ENCODE measurements at regions not wholly inside any gene's neighbourhood (a gene's known extent, or its start where the extent isn't known, plus 50 kb on each side); places are given as distances from the start of the nearest gene placed in this dataset.

DNA sequence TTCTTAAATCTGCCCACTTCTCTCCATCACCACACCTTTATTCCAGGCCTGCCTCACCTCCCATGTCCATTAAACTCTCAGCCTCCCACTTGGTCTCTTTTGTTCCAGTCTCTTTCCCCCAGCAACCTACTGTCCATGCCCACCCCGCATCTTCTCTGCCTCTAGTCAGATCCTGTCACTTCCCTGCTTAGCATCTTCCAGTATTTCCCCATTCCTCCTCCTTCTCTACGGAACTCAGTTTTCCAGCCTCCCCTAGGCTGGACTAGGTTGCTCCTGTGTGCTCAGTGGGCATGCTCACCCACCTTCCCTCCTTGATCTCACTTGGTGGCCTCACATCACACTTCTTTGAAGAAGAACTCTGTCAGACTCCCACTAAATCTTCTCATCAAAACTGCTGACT lies 179.8 kb downstream of the BAMBI start:
- no peaks in the 10 kb centered on the region for H3K9me3 Mint-ChIP-seq
- no peak overlapping the region for H3K4me3 Mint-ChIP-seq

DNA sequence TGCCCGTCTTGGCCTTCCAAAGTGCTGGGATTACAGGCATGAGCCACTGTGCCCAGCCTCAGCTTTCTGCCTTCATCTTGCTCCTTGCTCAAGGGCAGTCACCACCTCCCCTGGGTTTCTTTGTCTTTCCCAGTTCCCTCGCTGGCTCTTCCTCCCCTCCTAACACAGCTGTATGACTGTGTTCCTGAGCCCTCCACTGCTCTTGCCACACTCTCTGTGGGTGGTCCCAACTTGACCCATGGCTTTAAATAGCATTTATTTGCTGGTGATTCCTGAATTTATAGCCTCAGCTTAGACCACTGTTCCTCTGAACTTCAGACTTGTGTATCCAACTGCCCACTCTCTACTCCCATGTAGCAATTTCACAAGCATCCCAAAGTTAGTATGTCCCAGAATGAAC lies 181.3 kb downstream of the BAMBI start:
- Mint-ChIP-seq H3K4me3 (no peak overlapping the region), H3K27ac (no peak overlapping the region), H3K27me3 (ENCODE audit: low read depth) (peaks cover 15% of the 10 kb centered on the region), H3K36me3 (ENCODE audit: low read depth) (no peaks in the 10 kb centered on the region), H3K4me1 (ENCODE audit: low read depth) (no peaks in the 10 kb centered on the region), H3K9me3 (no peaks in the 10 kb centered on the region)
- intact Hi-C loops (cut with micrococcal nuclease), result no loop called here
- no peak for DNase-seq
- CTCF ChIA-PET, result no interaction called here

More for the DNA sequence above, 179.8 kb downstream of the BAMBI start:
- no peaks in the 10 kb centered on the region for H3K4me1 Mint-ChIP-seq (ENCODE audit: low read depth)
- no peak for DNase-seq
- intact Hi-C loops (cut with micrococcal nuclease), result no loop called here
- H3K27me3 Mint-ChIP-seq (ENCODE audit: low read depth), result peaks cover 16% of the 10 kb centered on the region
- CTCF ChIA-PET, result no interaction called here
- no peaks in the 10 kb centered on the region for H3K36me3 Mint-ChIP-seq (ENCODE audit: low read depth)
- no peak overlapping the region for H3K27ac Mint-ChIP-seq

DNA sequence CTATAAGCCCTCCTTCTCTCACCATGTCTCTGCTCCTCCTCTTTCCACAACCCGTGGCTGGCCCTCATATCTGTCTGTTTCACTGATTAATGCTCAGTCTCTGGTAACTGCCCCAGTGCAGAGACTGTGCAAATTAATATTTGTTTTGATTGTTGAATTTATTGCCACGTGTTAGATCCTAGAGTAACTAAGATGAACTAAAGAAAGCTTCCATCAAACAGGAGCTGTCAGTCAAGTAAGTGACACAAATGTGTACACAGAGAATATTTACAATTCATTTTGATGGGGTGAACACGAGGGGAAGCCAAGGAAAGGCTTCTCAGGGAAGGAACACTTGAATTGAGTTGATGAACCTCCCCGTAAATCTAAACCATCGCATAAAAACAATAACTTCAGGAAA lies 182.5 kb downstream of the BAMBI start:
- CTCF ChIA-PET, result interaction anchor here (0.6 kb wide), 1 partner anchor 9 kb away, joined by 3 read pairs; no protein-coding TSS in a partner anchor
- no peak overlapping the region for H3K27ac Mint-ChIP-seq
- intact Hi-C loops (cut with micrococcal nuclease), result no loop called here
- H3K27me3 Mint-ChIP-seq (ENCODE audit: low read depth), result peaks cover 15% of the 10 kb centered on the region
- H3K9me3 Mint-ChIP-seq, result no peaks in the 10 kb centered on the region
- no peaks in the 10 kb centered on the region for H3K4me1 Mint-ChIP-seq (ENCODE audit: low read depth)
- DNase-seq, result no peak
- no peaks in the 10 kb centered on the region for H3K36me3 Mint-ChIP-seq (ENCODE audit: low read depth)
- H3K4me3 Mint-ChIP-seq, result no peak overlapping the region

DNA sequence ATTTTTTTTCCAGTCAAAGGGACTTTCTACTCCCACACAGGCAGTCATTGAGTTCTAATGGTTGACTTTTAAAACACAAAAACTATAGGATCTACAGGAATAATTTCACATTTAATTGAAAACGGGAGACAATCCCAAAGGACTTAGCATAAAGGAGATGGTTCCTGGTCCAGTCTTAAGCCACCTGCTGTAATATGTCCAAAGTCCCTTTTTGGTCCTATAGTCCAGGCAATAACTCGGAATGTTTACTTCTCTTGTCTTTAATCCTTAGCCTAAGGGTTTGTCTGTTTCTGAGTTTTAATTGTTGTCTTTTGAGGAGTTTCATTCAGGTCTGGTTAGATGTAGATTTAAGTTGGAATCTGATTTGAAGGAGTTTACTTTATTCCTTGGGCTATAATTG lies 184.9 kb downstream of the BAMBI start:
- H3K27me3 Mint-ChIP-seq (ENCODE audit: low read depth), result peaks cover 18% of the 10 kb centered on the region
- H3K27ac Mint-ChIP-seq, result no peak overlapping the region
- H3K4me3 Mint-ChIP-seq, result no peak overlapping the region
- H3K36me3 Mint-ChIP-seq (ENCODE audit: low read depth), result no peaks in the 10 kb centered on the region
- H3K4me1 Mint-ChIP-seq (ENCODE audit: low read depth), result no peaks in the 10 kb centered on the region
- DNase-seq, result no peak
- H3K9me3 Mint-ChIP-seq, result no peaks in the 10 kb centered on the region
- CTCF ChIA-PET, result no interaction called here
- intact Hi-C loops (cut with micrococcal nuclease), result no loop called here

DNA sequence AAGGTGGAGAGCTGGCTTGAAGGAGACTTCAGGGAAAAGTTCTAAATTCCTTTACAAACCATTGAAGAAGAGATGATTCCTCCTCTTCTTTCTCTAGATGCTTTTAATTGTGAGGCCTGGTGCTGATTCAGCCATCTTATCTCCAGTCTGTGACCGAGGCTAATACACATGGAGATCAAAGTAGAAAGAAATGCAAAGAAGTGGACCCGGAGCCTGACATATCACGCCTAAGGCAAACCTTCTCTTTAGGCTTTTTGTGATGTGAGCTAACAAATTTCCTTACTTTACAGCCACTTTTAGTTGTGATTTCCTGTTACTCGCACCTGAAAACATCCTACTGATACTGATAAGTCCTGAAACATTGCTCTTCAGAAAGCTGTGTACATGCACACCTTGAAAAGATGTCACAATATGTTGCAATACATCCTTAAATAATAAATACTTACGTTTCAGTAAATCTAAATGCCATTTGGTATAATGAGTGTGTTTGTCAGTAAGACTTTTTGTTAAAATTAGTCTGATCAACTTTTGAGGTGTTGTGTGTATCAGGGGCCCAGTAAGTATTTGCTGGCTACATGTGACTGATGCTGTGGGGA lies 192.4 kb downstream of the BAMBI start:
- no peaks in the 10 kb centered on the region for H3K36me3 Mint-ChIP-seq (ENCODE audit: low read depth)
- intact Hi-C loops (cut with micrococcal nuclease), result no loop called here
- H3K27ac Mint-ChIP-seq, result no peak overlapping the region
- peaks cover 7% of the 10 kb centered on the region for H3K27me3 Mint-ChIP-seq (ENCODE audit: low read depth)
- H3K4me3 Mint-ChIP-seq, result no peak overlapping the region
- H3K4me1 Mint-ChIP-seq (ENCODE audit: low read depth), result no peaks in the 10 kb centered on the region
- no peaks in the 10 kb centered on the region for H3K9me3 Mint-ChIP-seq
- CTCF ChIA-PET, result interaction anchor here (0.6 to 1.2 kb wide), 2 partner anchors 30 to 205 kb away, joined by 3 to 4 read pairs; no protein-coding TSS in a partner anchor
- no peak for DNase-seq

DNA sequence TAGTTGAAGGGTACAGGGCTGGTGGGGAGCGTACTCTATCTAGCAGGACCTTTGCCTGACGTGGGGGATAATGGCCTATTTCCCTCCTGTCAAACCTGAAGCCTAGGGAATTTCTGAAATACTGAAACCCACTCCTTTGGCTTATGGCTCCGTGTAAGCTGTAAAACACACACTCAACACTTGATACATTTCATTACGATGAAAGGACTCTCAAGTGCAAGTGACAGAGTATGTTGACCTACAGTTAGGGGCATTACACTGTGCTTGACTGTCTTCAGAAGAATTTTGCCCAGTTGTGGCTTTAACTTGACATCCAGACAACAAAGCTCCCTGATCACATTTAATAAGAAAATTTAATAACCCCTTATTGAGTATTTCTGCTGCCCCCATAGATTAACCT lies 194.3 kb downstream of the BAMBI start:
- H3K4me3 Mint-ChIP-seq, result no peak overlapping the region
- DNase-seq, result no peak
- H3K36me3 Mint-ChIP-seq (ENCODE audit: low read depth), result no peaks in the 10 kb centered on the region
- H3K9me3 Mint-ChIP-seq, result no peaks in the 10 kb centered on the region
- no peaks in the 10 kb centered on the region for H3K4me1 Mint-ChIP-seq (ENCODE audit: low read depth)
- no peak overlapping the region for H3K27ac Mint-ChIP-seq
- intact Hi-C loops (cut with micrococcal nuclease), result no loop called here
- CTCF ChIA-PET, result no interaction called here
- peaks cover 7% of the 10 kb centered on the region for H3K27me3 Mint-ChIP-seq (ENCODE audit: low read depth)

DNA sequence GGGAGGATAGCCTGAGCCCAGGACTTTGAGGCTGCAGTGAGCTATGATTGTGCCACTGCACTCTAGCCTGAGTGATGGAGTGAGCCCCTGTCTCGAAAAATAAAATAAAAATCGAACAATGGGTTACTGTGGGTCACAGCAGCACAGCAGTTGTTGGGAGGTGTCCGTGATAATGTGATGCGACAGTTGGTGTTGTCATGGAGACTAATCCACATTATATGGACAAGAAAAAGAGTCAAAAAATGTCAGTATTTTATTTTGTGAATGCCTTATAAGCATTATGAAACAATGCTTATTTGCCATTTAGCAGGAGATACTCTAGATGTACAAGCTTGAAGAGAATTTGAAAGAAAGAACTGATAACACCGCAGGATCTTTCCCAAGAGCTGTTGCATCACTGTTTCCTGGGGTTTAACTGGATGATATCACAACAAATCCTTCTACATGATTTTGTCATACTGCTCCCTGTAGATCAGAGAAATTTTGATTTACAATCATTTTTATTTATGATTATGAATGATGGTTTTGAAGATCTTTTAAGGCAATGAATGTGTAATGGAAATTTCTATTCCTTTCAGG lies 195.4 kb downstream of the BAMBI start:
- no peaks in the 10 kb centered on the region for H3K4me1 Mint-ChIP-seq (ENCODE audit: low read depth)
- peaks cover 7% of the 10 kb centered on the region for H3K27me3 Mint-ChIP-seq (ENCODE audit: low read depth)
- intact Hi-C loops (cut with micrococcal nuclease), result no loop called here
- DNase-seq, result no peak
- no peak overlapping the region for H3K4me3 Mint-ChIP-seq
- CTCF ChIA-PET, result no interaction called here
- H3K9me3 Mint-ChIP-seq, result no peaks in the 10 kb centered on the region
- H3K27ac Mint-ChIP-seq, result no peak overlapping the region
- H3K36me3 Mint-ChIP-seq (ENCODE audit: low read depth), result no peaks in the 10 kb centered on the region

DNA sequence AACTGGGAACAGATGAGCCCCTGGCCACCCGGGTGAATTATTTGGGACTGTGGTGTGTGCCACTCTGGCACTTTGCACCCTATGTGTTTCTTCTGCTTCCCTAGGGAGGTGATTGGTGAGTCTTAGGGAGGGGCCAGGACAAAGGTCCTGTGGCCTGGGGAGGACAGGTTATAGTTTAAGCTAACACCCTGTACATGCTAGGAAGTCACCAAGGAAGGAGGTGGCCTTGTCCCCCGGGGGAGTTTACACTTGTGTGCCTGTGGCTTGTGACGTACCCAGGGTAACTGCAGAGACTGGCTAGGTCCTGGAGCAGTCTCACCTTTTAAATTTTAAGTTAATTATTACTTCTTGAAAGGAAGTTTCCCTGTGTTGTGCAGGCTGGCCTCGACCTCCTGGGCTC lies 196.2 kb downstream of the BAMBI start:
- CTCF ChIA-PET, result no interaction called here
- Mint-ChIP-seq H3K27me3 (ENCODE audit: low read depth) (peaks cover 13% of the 10 kb centered on the region), H3K9me3 (no peaks in the 10 kb centered on the region), H3K36me3 (ENCODE audit: low read depth) (no peaks in the 10 kb centered on the region), H3K4me3 (no peak overlapping the region), H3K4me1 (ENCODE audit: low read depth) (no peaks in the 10 kb centered on the region), H3K27ac (no peak overlapping the region)
- intact Hi-C loops (cut with micrococcal nuclease), result no loop called here
- no peak for DNase-seq

DNA sequence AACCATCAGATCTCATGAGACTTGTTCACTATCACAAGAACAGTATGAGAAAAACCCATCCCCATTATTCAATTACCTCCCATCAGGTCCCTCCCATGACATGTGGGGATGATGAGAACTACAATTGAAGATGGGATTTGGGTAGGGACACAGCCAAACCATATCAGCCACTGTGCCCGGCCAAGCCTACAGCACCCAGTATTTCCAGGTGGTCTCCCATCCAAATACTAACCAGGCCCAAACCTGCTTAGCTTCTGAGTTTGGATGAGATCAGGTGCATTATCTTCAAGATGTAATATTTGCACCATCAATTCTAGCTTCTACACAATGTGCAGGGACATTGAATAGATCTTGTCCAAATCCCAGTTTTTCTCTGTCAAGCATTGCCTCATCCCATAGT lies 196.9 kb downstream of the BAMBI start:
- no peaks in the 10 kb centered on the region for H3K9me3 Mint-ChIP-seq
- CTCF ChIA-PET, result no interaction called here

DNA sequence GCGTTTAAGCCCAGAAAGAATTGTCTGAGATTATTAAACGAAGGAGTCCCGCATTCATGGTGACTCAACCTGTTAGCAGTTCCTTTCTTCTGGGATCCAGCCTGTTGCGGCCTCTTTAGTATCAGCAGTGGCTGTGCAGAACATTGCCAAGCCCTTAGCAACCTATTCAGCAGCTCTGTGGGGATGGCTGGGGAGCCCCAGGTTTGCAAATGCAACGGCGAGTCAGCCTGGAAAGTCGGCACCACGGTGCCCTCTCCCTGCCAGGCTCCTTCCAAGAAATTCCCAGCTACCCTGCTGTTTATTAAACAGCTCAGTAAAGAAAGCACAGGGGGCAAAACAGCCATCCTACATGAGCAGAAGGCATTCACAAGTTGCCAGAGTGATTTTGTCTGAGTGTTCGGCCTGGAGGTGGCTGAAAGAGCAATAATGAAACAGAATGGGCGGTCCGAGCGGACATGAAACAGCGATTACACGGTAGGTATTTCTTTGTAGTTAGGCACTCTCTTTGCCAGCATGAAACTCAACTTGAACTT lies 198.3 kb downstream of the BAMBI start:
- CTCF ChIA-PET, result interaction anchor here (0.7 kb wide), 2 partner anchors 115 to 425 kb away, joined by 3 to 5 read pairs; no protein-coding TSS in a partner anchor

More for the DNA sequence above, 196.9 kb downstream of the BAMBI start:
- H3K27ac Mint-ChIP-seq, result no peak overlapping the region
- H3K27me3 Mint-ChIP-seq (ENCODE audit: low read depth), result peaks cover 13% of the 10 kb centered on the region
- no peaks in the 10 kb centered on the region for H3K36me3 Mint-ChIP-seq (ENCODE audit: low read depth)
- no peak overlapping the region for H3K4me3 Mint-ChIP-seq
- H3K4me1 Mint-ChIP-seq (ENCODE audit: low read depth), result no peaks in the 10 kb centered on the region
- intact Hi-C loops (cut with micrococcal nuclease), result no loop called here
- no peak for DNase-seq

DNA sequence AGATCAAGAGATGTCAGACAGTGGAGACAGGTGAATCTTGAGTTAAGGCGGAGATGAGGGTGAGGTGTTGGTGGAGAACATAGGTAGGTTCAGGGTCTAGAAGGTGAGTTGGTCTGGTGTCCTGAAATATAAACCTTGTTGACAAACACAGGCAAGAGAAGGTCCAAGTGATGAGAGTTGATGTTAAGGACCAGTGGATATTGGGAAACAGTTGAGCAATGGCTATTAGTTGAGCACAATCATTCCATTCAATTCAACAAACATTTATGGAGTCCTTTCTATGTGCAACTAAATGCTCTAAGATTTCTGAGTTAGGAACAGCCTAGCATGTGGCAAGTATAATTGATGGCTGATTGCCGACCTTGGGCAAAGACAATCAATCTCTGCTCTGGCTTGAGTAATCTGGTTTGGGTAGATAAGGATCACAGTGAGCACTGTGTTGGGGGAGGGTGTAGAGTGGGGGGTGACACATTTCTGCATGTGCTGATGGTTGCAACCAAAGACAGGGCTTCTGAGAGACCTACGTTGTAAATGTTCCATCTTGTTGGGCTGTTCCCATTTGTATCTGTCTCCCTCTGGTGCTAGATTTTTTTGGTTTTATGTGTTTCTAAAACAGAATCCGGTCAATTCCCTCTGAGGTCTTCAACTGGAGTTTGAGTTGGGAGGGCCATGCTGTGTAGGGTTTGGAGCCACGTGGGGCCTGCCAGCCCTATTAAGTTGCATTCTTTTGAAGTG lies 201.1 kb downstream of the BAMBI start:
- no peaks in the 10 kb centered on the region for H3K9me3 Mint-ChIP-seq
- no peaks in the 10 kb centered on the region for H3K4me1 Mint-ChIP-seq (ENCODE audit: low read depth)
- H3K36me3 Mint-ChIP-seq (ENCODE audit: low read depth), result no peaks in the 10 kb centered on the region
- intact Hi-C loops (cut with micrococcal nuclease), result loop anchor here (2.0 kb wide), 1 partner anchor 202 kb away; the partner anchor contains the start of gene BAMBI
- peaks cover 16% of the 10 kb centered on the region for H3K27me3 Mint-ChIP-seq (ENCODE audit: low read depth)
- DNase-seq, result no peak
- H3K4me3 Mint-ChIP-seq, result no peak overlapping the region
- CTCF ChIA-PET, result no interaction called here
- no peak overlapping the region for H3K27ac Mint-ChIP-seq

More for the DNA sequence above, 198.3 kb downstream of the BAMBI start:
- Mint-ChIP-seq H3K27me3 (ENCODE audit: low read depth) (peaks cover 13% of the 10 kb centered on the region), H3K27ac (no peak overlapping the region), H3K4me1 (ENCODE audit: low read depth) (no peaks in the 10 kb centered on the region), H3K4me3 (no peak overlapping the region), H3K36me3 (ENCODE audit: low read depth) (no peaks in the 10 kb centered on the region), H3K9me3 (no peaks in the 10 kb centered on the region)
- no peak for DNase-seq
- intact Hi-C loops (cut with micrococcal nuclease), result no loop called here

DNA sequence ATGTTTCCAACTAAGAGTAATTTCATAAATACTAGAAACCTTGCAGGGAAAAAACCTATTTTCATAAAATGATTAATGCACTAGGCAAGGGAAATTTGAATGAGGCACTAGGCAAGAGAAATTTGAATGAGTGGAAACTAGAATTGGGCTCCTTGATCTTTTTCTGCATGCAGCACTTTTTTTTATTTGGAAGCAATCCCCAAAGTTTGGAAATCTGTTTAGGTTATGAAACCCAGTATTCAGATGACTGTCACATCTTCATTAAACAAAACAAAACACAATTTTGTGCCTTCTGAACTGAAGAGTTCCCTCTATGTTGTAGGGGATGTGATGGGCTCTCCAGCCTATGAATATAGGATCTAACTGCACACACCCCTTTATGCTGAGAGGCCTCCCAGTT lies 201.9 kb downstream of the BAMBI start:
- no peak overlapping the region for H3K4me3 Mint-ChIP-seq
- no peak overlapping the region for H3K27ac Mint-ChIP-seq
- no peak for DNase-seq
- peaks cover 13% of the 10 kb centered on the region for H3K27me3 Mint-ChIP-seq (ENCODE audit: low read depth)
- intact Hi-C loops (cut with micrococcal nuclease), result loop anchor here (2.0 kb wide), 1 partner anchor 202 kb away; the partner anchor contains the start of gene BAMBI
- no peaks in the 10 kb centered on the region for H3K4me1 Mint-ChIP-seq (ENCODE audit: low read depth)
- no peaks in the 10 kb centered on the region for H3K9me3 Mint-ChIP-seq
- CTCF ChIA-PET, result interaction anchor here (0.6 to 0.7 kb wide), 2 partner anchors 607 to 1705 kb away, joined by 3 read pairs; no protein-coding TSS in a partner anchor
- no peaks in the 10 kb centered on the region for H3K36me3 Mint-ChIP-seq (ENCODE audit: low read depth)

All from activated naive CD4-positive, alpha-beta T cell treated with anti-CD3 and anti-CD28 coated beads for 36 hours (primary cell).